Amniotic epithelial cell (primary cell): ENCODE measurements at regions not wholly inside any gene's neighbourhood (a gene's known extent, or its start where the extent isn't known, plus 50 kb on each side); places are given as distances from the start of the nearest gene placed in this dataset.

Experiments used
- DNase-seq: peaks from one replicate; pipeline ENCODE4 v3.0.0-alpha.2; 2010; ENCODE audit warnings: low read depth

DNA sequence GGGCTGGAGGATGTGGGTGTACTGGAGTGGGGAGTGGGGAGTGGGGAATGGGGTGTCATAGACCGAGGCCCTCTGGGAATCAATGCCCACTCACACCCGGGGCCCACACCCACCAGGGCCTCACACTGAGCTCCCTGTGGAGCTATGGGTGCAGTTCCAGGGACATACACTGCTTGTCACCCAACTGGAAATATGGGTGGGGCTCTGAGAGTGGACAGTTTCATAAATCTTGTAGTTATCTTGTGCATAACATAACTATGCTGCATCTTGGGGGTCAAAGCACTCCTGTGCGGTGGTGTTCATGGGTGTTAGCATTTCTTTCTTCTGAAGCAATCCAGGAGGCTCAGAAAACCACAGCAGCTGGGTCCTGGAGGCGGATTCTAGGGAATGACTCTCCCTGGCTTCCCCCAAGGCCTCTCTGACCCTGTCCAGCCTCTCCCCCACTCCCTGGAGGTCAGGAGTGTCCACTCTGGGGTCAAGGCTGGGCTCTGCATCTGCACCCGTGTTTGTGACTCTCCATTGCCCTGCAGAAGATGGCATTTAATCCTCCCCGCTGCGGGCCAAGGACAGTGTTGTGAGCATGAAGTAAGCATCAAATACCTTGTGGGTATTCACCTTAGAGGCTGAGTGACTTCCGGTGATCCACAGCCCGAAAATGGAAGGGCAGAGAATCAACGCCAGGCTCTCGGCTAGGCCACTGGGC is 172.5 kb downstream of the CTTN start:
- DNase-seq = no peak

- no peak for DNase-seq
Observed at GRCh38 chr11:70572974-70573260, 174.6 kb downstream of the CTTN start.

DNA sequence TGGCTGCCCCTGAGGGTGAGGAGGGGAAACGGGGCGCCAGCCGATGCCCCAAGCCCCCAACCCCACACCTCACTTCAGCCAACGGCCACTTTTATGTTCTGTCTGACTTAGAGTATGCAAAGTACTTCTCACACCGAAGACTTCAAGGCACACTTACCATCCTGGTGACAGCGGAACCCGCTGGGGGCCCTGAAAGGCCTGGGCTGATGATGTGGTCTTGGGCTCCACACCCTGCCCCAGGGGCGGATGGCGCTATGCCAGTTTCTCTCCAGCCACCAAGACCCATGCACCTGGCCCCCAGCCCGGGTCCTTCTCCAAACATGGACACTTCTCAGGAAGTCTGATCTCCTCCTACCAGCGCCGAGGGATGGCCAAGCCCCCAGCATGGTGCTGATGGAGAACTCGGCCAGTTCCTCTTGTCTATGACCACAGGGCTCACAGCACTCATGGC is 175.4 kb downstream of the CTTN start:
- DNase-seq = no peak

DNA sequence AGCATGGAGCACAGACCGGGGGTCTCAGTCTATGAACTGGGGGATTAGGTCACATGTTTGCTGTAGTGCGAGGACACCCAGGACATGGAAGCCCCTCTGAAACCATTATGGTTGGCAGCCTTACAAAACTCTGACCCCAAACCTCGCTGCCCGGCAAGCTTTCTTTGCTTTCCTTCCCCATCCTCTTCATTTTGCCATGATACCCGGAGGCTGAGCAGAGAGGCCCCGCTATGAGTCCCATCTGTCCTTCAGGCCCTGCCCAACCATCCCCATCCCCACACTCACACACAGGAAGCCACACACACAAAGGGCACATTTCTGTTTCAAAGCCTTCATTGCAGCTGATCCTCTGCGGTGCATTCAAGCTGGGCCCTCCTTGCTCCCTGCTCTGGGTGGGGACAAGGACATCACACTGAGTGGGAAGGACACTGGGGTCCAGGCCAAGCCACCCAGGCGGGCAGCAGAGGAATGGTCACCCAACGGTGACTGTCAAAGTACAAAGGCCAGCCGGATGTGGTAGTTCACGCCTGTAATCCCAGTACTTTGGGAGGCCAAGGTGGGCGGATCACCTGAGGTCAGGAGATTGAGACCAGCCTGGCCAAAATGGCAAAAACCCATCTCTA is 176.5 kb downstream of the CTTN start:
- no peak for DNase-seq

- no peak for DNase-seq
Observed at GRCh38 chr11:70575396-70576060, 177.2 kb downstream of the CTTN start.

DNA sequence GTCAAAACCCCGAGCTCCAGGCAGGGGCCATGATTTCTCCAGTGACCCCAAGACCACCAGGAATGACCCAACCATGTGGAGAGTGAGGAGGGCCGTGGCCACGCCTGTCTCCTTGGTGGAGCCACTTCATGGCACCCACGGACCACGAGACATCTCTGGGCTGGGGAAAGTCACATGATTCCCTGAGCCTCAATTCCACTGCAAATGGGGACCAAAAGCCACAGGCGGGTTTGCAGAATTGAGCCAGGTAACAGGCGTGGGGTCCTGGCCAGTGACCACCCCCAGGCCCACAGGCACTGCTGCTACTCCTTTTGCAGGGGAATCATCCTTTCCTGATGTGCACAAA is 178.9 kb downstream of the CTTN start:
- no peak for DNase-seq

- no peak for DNase-seq
Observed at GRCh38 chr11:70577948-70578347, 179.6 kb downstream of the CTTN start.

- DNase-seq = no peak
Observed at GRCh38 chr11:70578371-70578770, 180.0 kb downstream of the CTTN start.

DNA sequence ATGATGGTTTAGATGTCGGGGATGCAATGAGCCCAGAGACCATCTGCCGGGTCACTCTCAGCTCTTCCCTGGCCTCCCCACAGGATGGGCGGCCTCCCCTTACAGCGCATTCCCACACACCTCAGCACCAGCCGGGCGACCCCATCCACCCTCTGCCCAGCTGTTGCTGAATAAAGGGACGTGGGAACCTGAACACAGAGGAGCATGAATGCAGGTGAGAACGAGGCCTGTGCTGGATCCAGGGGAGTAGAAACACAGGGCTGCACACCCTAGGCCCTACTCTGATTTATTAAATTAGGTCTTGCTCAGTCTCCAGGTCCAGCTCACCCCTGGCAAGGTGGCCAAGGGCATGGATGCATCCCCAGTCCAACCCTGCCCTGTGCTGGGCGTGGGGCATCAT is 180.5 kb downstream of the CTTN start:
- no peak for DNase-seq

DNA sequence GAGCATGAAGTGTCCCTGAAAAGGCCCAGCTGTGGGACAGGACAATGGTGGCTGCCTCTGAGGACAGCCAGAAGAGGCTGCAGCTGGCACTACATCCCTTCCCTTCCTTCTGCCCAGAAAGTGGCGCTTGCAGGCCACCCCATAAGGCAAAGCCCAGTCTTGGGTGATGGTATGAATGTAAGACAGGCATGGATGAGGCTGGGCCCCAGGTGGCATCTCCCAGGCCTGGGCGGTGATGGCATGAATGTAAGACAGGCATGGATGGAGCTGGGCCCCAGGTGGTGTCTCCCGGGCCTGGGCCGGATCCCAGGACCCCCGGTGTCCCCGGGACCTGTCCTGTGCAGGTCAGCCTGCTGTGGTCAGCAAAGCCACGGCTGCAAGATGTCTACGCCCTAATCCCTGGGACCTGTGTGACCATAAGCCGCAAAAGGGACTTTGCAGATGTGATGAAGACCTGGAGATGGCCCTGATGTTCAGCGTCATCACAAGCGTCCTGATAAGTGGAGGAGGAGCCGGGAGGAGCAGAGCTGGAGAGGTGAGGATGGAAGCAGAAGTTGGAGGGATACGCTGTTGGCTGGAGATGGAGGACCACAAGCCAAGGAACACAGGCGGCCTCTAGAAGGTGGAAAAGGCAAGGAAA is 181.1 kb downstream of the CTTN start:
- DNase-seq = no peak

DNA sequence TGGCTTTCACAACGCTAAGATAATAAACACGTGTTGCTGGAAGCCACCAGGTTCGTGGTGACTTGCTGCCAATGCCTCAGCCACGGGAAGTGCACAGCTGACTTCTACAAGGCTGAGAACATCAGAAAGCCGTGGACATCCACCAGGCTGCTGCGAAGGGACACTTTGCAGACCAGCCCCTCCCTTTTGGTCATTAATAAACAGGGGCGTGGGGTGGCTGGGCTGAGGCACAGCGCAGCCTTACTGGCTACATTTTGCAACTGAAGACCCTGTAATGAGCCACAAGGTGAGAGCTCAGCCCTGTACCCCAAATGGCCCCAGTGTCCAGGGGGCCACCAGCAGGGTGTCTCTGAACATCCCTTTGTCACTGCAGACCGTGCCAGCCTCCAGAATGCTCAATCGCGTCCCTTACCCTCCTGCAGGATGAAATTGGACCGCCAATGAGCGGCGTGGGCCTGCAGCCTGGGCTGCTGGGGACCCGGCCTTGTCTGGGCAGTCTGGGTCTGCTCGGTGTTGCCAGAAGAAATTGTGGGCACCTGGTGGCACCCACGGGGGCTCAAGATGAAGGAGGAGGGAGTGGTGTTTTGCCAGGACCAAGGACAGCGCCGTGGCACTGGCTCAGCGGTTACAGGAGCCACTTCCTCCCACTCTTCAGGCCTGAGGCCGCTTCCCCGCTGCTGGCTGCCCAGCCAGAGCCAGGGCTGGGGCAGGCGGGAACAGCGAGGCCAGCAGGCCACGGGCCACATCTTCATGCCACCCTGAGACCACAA is 181.9 kb downstream of the CTTN start:
- no peak for DNase-seq

- no peak for DNase-seq
Observed at GRCh38 chr11:70581991-70582885, 183.9 kb downstream of the CTTN start.

- DNase-seq = no peak
Observed at GRCh38 chr11:70582886-70583641, 184.7 kb downstream of the CTTN start.

- DNase-seq = no peak
Observed at GRCh38 chr11:70583781-70584218, 185.5 kb downstream of the CTTN start.

GRCh38 chr11:70584498-70585235 is 186.3 kb downstream of the CTTN start:
- no peak for DNase-seq

GRCh38 chr11:70585236-70585545 is 186.9 kb downstream of the CTTN start:
- no peak for DNase-seq

GRCh38 chr11:70586261-70587074 is 188.1 kb downstream of the CTTN start:
- DNase-seq = no peak

GRCh38 chr11:70587075-70587389 is 188.7 kb downstream of the CTTN start:
- DNase-seq = no peak

- DNase-seq = no peak
Observed at GRCh38 chr11:70590356-70590991, 192.1 kb downstream of the CTTN start.
